ENCODE measurements at regions not wholly inside any gene's neighbourhood (a gene's known extent, or its start where the extent isn't known, plus 50 kb on each side); places are given as distances from the start of the nearest gene placed in this dataset.

GRCh38 chr22:44392446-44392921, 79.7 kb upstream of the SHISAL1 start:
- Histone ChIP-seq H3K36me3 (replicated peaks) (no peaks in the 10 kb centered on the region), H3K9me3 (no peaks in the 10 kb centered on the region), H3K27me3 (ENCODE audit: low read depth) (peaks cover 12% of the 10 kb centered on the region), H3K4me3 (no peak overlapping the region), H3K4me1 (no peaks in the 10 kb centered on the region)
- in situ Hi-C loops (cut with MboI; ENCODE audit: low sequenced_read_pairs), result no loop called here
- peak in 1 of 2 experiments; percentile 3 for DNase-seq (ENCODE audit: low spot score in 2 of 2)

GRCh38 chr22:44391481-44392445, 79.0 kb upstream of the SHISAL1 start:
- Histone ChIP-seq H3K9me3 (no peaks in the 10 kb centered on the region), H3K4me1 (no peaks in the 10 kb centered on the region), H3K36me3 (replicated peaks) (no peaks in the 10 kb centered on the region), H3K4me3 (no peak overlapping the region), H3K27me3 (ENCODE audit: low read depth) (peaks cover 19% of the 10 kb centered on the region)
- in situ Hi-C loops (cut with MboI; ENCODE audit: low sequenced_read_pairs), result no loop called here
- DNase-seq (ENCODE audit: low spot score in 2 of 2), result peak in 1 of 2 experiments; percentile 6

GRCh38 chr22:44391015-44391414, 78.3 kb upstream of the SHISAL1 start:
- Histone ChIP-seq H3K27me3 (ENCODE audit: low read depth) (peaks cover 20% of the 10 kb centered on the region), H3K4me1 (no peaks in the 10 kb centered on the region)
- in situ Hi-C loops (cut with MboI; ENCODE audit: low sequenced_read_pairs), result no loop called here

GRCh38 chr22:44390613-44390970, 77.8 kb upstream of the SHISAL1 start:
- no peak for DNase-seq (ENCODE audit: low spot score in 2 of 2)
- Histone ChIP-seq H3K9me3 (no peaks in the 10 kb centered on the region), H3K4me1 (no peaks in the 10 kb centered on the region), H3K27me3 (ENCODE audit: low read depth) (peaks cover 20% of the 10 kb centered on the region), H3K36me3 (replicated peaks) (no peaks in the 10 kb centered on the region), H3K4me3 (no peak overlapping the region)
- in situ Hi-C loops (cut with MboI; ENCODE audit: low sequenced_read_pairs), result no loop called here

More at GRCh38 chr22:44391015-44391414, 78.3 kb upstream of the SHISAL1 start:
- DNase-seq (ENCODE audit: low spot score in 2 of 2), result no peak
- H3K9me3 ChIP-seq, result no peaks in the 10 kb centered on the region
- no peaks in the 10 kb centered on the region for H3K36me3 ChIP-seq (replicated peaks)
- no peak overlapping the region for H3K4me3 ChIP-seq

- in situ Hi-C loops (cut with MboI; ENCODE audit: low sequenced_read_pairs), result no loop called here
- Histone ChIP-seq H3K36me3 (replicated peaks) (no peaks in the 10 kb centered on the region), H3K4me3 (no peak overlapping the region), H3K9me3 (no peaks in the 10 kb centered on the region), H3K4me1 (no peaks in the 10 kb centered on the region), H3K27me3 (ENCODE audit: low read depth) (peaks cover 20% of the 10 kb centered on the region)
- DNase-seq (ENCODE audit: low spot score in 2 of 2), result no peak
Observed at GRCh38 chr22:44389926-44390612, 77.3 kb upstream of the SHISAL1 start.

- in situ Hi-C loops (cut with MboI; ENCODE audit: low sequenced_read_pairs), result no loop called here
- Histone ChIP-seq H3K4me3 (no peak overlapping the region), H3K9me3 (no peaks in the 10 kb centered on the region), H3K4me1 (no peaks in the 10 kb centered on the region), H3K27me3 (ENCODE audit: low read depth) (peaks cover 20% of the 10 kb centered on the region), H3K36me3 (replicated peaks) (no peaks in the 10 kb centered on the region)
- no peak for DNase-seq (ENCODE audit: low spot score in 2 of 2)
Observed at GRCh38 chr22:44389181-44389580, 76.4 kb upstream of the SHISAL1 start.

GRCh38 chr22:44387486-44387885, 74.7 kb upstream of the SHISAL1 start:
- in situ Hi-C loops (cut with MboI; ENCODE audit: low sequenced_read_pairs), result no loop called here
- no peaks in the 10 kb centered on the region for H3K4me1 ChIP-seq
- no peaks in the 10 kb centered on the region for H3K36me3 ChIP-seq (replicated peaks)
- no peaks in the 10 kb centered on the region for H3K9me3 ChIP-seq
- no peak for DNase-seq (ENCODE audit: low spot score in 2 of 2)
- no peak overlapping the region for H3K4me3 ChIP-seq
- H3K27me3 ChIP-seq (ENCODE audit: low read depth), result peaks cover 28% of the 10 kb centered on the region

GRCh38 chr22:44386386-44387035, 73.8 kb upstream of the SHISAL1 start:
- Histone ChIP-seq H3K27me3 (ENCODE audit: low read depth) (peaks cover 36% of the 10 kb centered on the region), H3K4me1 (no peaks in the 10 kb centered on the region), H3K36me3 (replicated peaks) (no peaks in the 10 kb centered on the region), H3K4me3 (no peak overlapping the region), H3K9me3 (no peaks in the 10 kb centered on the region)
- in situ Hi-C loops (cut with MboI; ENCODE audit: low sequenced_read_pairs), result no loop called here
- no peak for DNase-seq (ENCODE audit: low spot score in 2 of 2)

- in situ Hi-C loops (cut with MboI; ENCODE audit: low sequenced_read_pairs), result no loop called here
Observed at GRCh38 chr22:44385781-44386180, 73.0 kb upstream of the SHISAL1 start.

GRCh38 chr22:44385296-44385610, 72.5 kb upstream of the SHISAL1 start:
- H3K27me3 ChIP-seq (ENCODE audit: low read depth), result peaks cover 42% of the 10 kb centered on the region
- in situ Hi-C loops (cut with MboI; ENCODE audit: low sequenced_read_pairs), result no loop called here
- H3K4me3 ChIP-seq, result no peak overlapping the region
- H3K9me3 ChIP-seq, result no peaks in the 10 kb centered on the region
- H3K4me1 ChIP-seq, result no peaks in the 10 kb centered on the region
- DNase-seq (ENCODE audit: low spot score in 2 of 2), result no peak
- H3K36me3 ChIP-seq (replicated peaks), result no peaks in the 10 kb centered on the region

More at GRCh38 chr22:44385781-44386180, 73.0 kb upstream of the SHISAL1 start:
- DNase-seq (ENCODE audit: low spot score in 2 of 2), result no peak
- no peaks in the 10 kb centered on the region for H3K4me1 ChIP-seq
- no peaks in the 10 kb centered on the region for H3K9me3 ChIP-seq
- no peak overlapping the region for H3K4me3 ChIP-seq
- H3K27me3 ChIP-seq (ENCODE audit: low read depth), result peaks cover 42% of the 10 kb centered on the region
- no peaks in the 10 kb centered on the region for H3K36me3 ChIP-seq (replicated peaks)

- no peaks in the 10 kb centered on the region for H3K4me1 ChIP-seq
- H3K9me3 ChIP-seq, result no peaks in the 10 kb centered on the region
- no peaks in the 10 kb centered on the region for H3K36me3 ChIP-seq (replicated peaks)
- in situ Hi-C loops (cut with MboI; ENCODE audit: low sequenced_read_pairs), result no loop called here
- H3K27me3 ChIP-seq (ENCODE audit: low read depth), result peaks cover 46% of the 10 kb centered on the region
- DNase-seq (ENCODE audit: low spot score in 2 of 2), result no peak
- H3K4me3 ChIP-seq, result no peak overlapping the region
Observed at GRCh38 chr22:44384563-44385295, 72.0 kb upstream of the SHISAL1 start.

GRCh38 chr22:44383652-44384562, 71.2 kb upstream of the SHISAL1 start:
- no peak for DNase-seq (ENCODE audit: low spot score in 2 of 2)
- in situ Hi-C loops (cut with MboI; ENCODE audit: low sequenced_read_pairs), result no loop called here
- Histone ChIP-seq H3K4me3 (no peak overlapping the region), H3K27me3 (ENCODE audit: low read depth) (peaks cover 52% of the 10 kb centered on the region), H3K9me3 (no peaks in the 10 kb centered on the region), H3K36me3 (replicated peaks) (no peaks in the 10 kb centered on the region), H3K4me1 (no peaks in the 10 kb centered on the region)
